Endothelial cell of umbilical vein (primary cell): ENCODE measurements at regions not wholly inside any gene's neighbourhood (a gene's known extent, or its start where the extent isn't known, plus 50 kb on each side); places are given as distances from the start of the nearest gene placed in this dataset.

Experiments used
- BruUV-seq: library from RNA; stranded (reverse); fragments of 400-500 nt; replicated peaks from 2 replicates; lab custom pipeline; 2021; lab: Mats Ljungman, UMichigan
- CTCF ChIA-PET: fragments of 300-600, 350-600 bp; sonication (Branson Sonifier 250); formaldehyde crosslinking; loops from one replicate; lab custom pipeline; 2021; ENCODE audit warnings: antibody characterized with exemption, inconsistent platforms; lab: Charles Lee
- POLR2A ChIA-PET: fragments of 300-600, 350-600 bp; sonication (Branson Sonifier 250); formaldehyde crosslinking; loops from one replicate; lab custom pipeline; 2021; ENCODE audit warnings: antibody characterized with exemption, inconsistent platforms; lab: Charles Lee
- DNase-seq: peaks from one replicate; pipeline ENCODE4 v3.0.0-alpha.2; 2011; ENCODE audit warnings: low read depth, low spot score
- FAIRE-seq: peaks from 2 replicates; lab custom pipeline; 2011; peaks lifted over from hg19 to GRCh38; lab: Jason Lieb, UNC
- H2AFZ ChIP-seq: 2 replicates; pipeline ENCODE4 v1.6.0; 2012; ENCODE audit warnings: low read depth, low read length, control low read depth, inconsistent platforms
- H3K27ac ChIP-seq: 2 replicates; pipeline ENCODE4 v1.5.1; 2011; ENCODE audit warnings: low read depth, mild to moderate bottlenecking, control low read depth, low read length, moderate library complexity; ENCODE audit not compliant: insufficient read depth
- H3K27me3 ChIP-seq, 2 experiments: 2 replicates each; pipeline versions ENCODE4 v1.6.0 to v1.6.1; 2011; ENCODE audit warnings: low read length in 2 of 2, mixed read lengths in 1 of 2; ENCODE audit not compliant: control insufficient read depth in 2 of 2, insufficient read depth in 2 of 2
- H3K36me3 ChIP-seq, 2 experiments: 2 replicates in 1 of 2; 3 replicates in 1 of 2; pipeline ENCODE4 v1.5.1; 2011; ENCODE audit warnings: low read length in 2 of 2, mild to moderate bottlenecking in 1 of 2, moderate library complexity in 1 of 2; ENCODE audit not compliant: control insufficient read depth in 2 of 2, insufficient read depth in 2 of 2; ENCODE audit errors: extremely low read depth in 1 of 2
- H3K4me1 ChIP-seq: 3 replicates; pipeline ENCODE4 v1.5.1; 2011; ENCODE audit warnings: mild to moderate bottlenecking, low read length; ENCODE audit not compliant: control insufficient read depth, insufficient read depth; ENCODE audit errors: extremely low read depth
- H3K4me2 ChIP-seq: 2 replicates; pipeline ENCODE4 v1.6.1; 2011; ENCODE audit warnings: low read length, control low read depth, mixed read lengths; ENCODE audit not compliant: insufficient read depth
- H3K4me3 ChIP-seq, 3 experiments: fragments of 200-600 bp in 1 of 3; sonication (generic), shearing (Covaris generic) in 1 of 3; replicated peaks in 1 of 3; 2 replicates each; pipeline ENCODE4 v1.5.1; 2011 to 2016; ENCODE audit warnings: control low read depth in 3 of 3, low read length in 3 of 3, mild to moderate bottlenecking in 2 of 3, inconsistent platforms in 1 of 3, low read depth in 1 of 3, moderate library complexity in 1 of 3; ENCODE audit not compliant: insufficient read depth in 1 of 3
- H3K79me2 ChIP-seq: 2 replicates; pipeline ENCODE4 v1.6.0; 2012; ENCODE audit warnings: low read length, inconsistent platforms; ENCODE audit not compliant: control insufficient read depth, insufficient read depth
- H3K9ac ChIP-seq: replicated peaks from 2 replicates; pipeline ENCODE3; 2011; ENCODE audit warnings: low read length, control low read depth; ENCODE audit not compliant: insufficient read depth; ENCODE audit errors: extremely low read depth
- H3K9me1 ChIP-seq: replicated peaks from 3 replicates; pipeline ENCODE4 v1.6.0; 2011; ENCODE audit warnings: mild to moderate bottlenecking, low read length; ENCODE audit not compliant: control insufficient read depth, insufficient read depth; ENCODE audit errors: extremely low read depth
- H3K9me3 ChIP-seq: replicated peaks from 2 replicates; pipeline ENCODE4 v1.5.1; 2012; ENCODE audit warnings: low read length, inconsistent platforms; ENCODE audit not compliant: control insufficient read depth, insufficient read depth
- H4K20me1 ChIP-seq: replicated peaks from 2 replicates; pipeline ENCODE3; 2011; ENCODE audit warnings: mild to moderate bottlenecking, low read length; ENCODE audit not compliant: control insufficient read depth, insufficient read depth; ENCODE audit errors: extremely low read depth
- CTCF ChIP-seq, 2 donors: IDR thresholded peaks; 1 replicate in 1 of 2; 2 replicates in 1 of 2; pipeline ENCODE4 v1.5.1; 2011; ENCODE audit warnings: low read length in 2 of 2, mild to moderate bottlenecking in 2 of 2, moderate library complexity in 2 of 2, control low read depth in 1 of 2, inconsistent platforms in 1 of 2, low read depth in 1 of 2; ENCODE audit not compliant: insufficient read depth in 1 of 2; ENCODE audit errors: extremely low read depth in 1 of 2
- EZH2 ChIP-seq: IDR thresholded peaks from 2 replicates; pipeline ENCODE4 v1.6.1; 2012; ENCODE audit warnings: borderline replicate concordance, low read depth, mild to moderate bottlenecking, moderate library complexity, low read length, inconsistent platforms; ENCODE audit not compliant: severe bottlenecking
- FOS ChIP-seq: IDR thresholded peaks from 2 replicates; pipeline ENCODE4 v1.6.1; 2011; ENCODE audit warnings: mild to moderate bottlenecking, low read length, moderate library complexity, borderline replicate concordance; ENCODE audit not compliant: insufficient read depth
- GATA2 ChIP-seq: IDR thresholded peaks from 2 replicates; pipeline ENCODE4 v1.7.0; 2011; ENCODE audit warnings: low read depth, mild to moderate bottlenecking, moderate library complexity, mixed read lengths, low read length; ENCODE audit not compliant: insufficient read length, insufficient read depth
- JUN ChIP-seq: IDR thresholded peaks from 2 replicates; pipeline ENCODE4 v1.6.1; 2011; ENCODE audit warnings: borderline replicate concordance, low read depth; ENCODE audit not compliant: insufficient read length, insufficient read depth
- MAX ChIP-seq: IDR thresholded peaks from 2 replicates; pipeline ENCODE4 v1.6.1; 2011; ENCODE audit not compliant: insufficient read depth, insufficient read length
- MYC ChIP-seq: IDR thresholded peaks from one replicate; pipeline ENCODE4 v1.6.1; 2011; ENCODE audit warnings: mild to moderate bottlenecking, low read depth, low read length
- POLR2A ChIP-seq: IDR thresholded peaks from 2 replicates; pipeline ENCODE4 v1.6.1; 2012; ENCODE audit warnings: low read depth, mild to moderate bottlenecking, control low read depth, low read length
- POLR2AphosphoS5 ChIP-seq: IDR thresholded peaks from 2 replicates; pipeline ENCODE4 v1.6.1; 2012; ENCODE audit warnings: low read depth, mild to moderate bottlenecking, control low read depth, low read length, moderate library complexity; ENCODE audit not compliant: insufficient read depth
- dilution Hi-C: fragments of 300-500 bp; cut with MboI; formaldehyde crosslinking; loops from one replicate; pipeline ENCODE4 v1.15.0; 2019; ENCODE audit warnings: low sequenced_read_pairs; ENCODE audit not compliant: extremely low pct_ligation_motif_present
- intact Hi-C: fragments of 100-400 bp; cut with micrococcal nuclease; formaldehyde crosslinking; loops from one replicate; pipeline ENCODE4 v1.10.0; 2022

- dilution Hi-C loops = no loop called here
These were observed 336.5 kb downstream of the CYP26B1 start for GRCh38 chr2:71811157-71811556.

GRCh38 chr2:71807581-71808451 is 339.8 kb downstream of the CYP26B1 start:
- FAIRE-seq (no peak), DNase-seq (no peak)
- no peak overlapping the region for H3K27ac ChIP-seq
- no peak overlapping the region for H3K9ac ChIP-seq
- POLR2A ChIA-PET = no interaction called here
- H2AFZ ChIP-seq = no peak overlapping the region
- CTCF ChIA-PET = interaction anchor here (1.3 kb wide), 1 partner anchor 9 kb away, joined by 3 read pairs; no protein-coding TSS in a partner anchor
- intact Hi-C loops = no loop called here
- H3K4me3 ChIP-seq = no peak overlapping the region
- no TSS peak for BruUV-seq
- H3K79me2 ChIP-seq = no peaks in the 10 kb centered on the region
- H3K36me3 ChIP-seq = no peaks in the 10 kb centered on the region
- no peak overlapping the region for H3K4me2 ChIP-seq
- H3K9me3 ChIP-seq = no peaks in the 10 kb centered on the region
- H3K4me1 ChIP-seq = no peaks in the 10 kb centered on the region
- no peaks in the 10 kb centered on the region for H4K20me1 ChIP-seq
- H3K9me1 ChIP-seq = no peaks in the 10 kb centered on the region
- dilution Hi-C loops = no loop called here
- TF ChIP-seq GATA2 (no peak), FOS (no peak), EZH2 (no peak), MAX (no peak), POLR2AphosphoS5 (no peak), CTCF (IDR thresholded peaks at IDR 0.05; ENCODE audit: extremely low read depth in 1 of 2, insufficient read depth in 1 of 2, low read depth in 1 of 2, low read length in 2 of 2) (no peak), JUN (no peak), MYC (no peak), POLR2A (no peak)
- peaks cover 8 to 18% of the 10 kb centered on the region in 2 experiments for H3K27me3 ChIP-seq

More at GRCh38 chr2:71811157-71811556, 336.5 kb downstream of the CYP26B1 start:
- H3K9me1 ChIP-seq = no peaks in the 10 kb centered on the region
- ChIA-PET POLR2A (no interaction called here), CTCF (interaction anchor here (1.3 kb wide), 1 partner anchor 13 kb away, joined by 7 read pairs; no protein-coding TSS in a partner anchor)
- H3K9ac ChIP-seq = no peak overlapping the region
- H3K79me2 ChIP-seq = no peaks in the 10 kb centered on the region
- FAIRE-seq (no peak), DNase-seq (no peak)
- H3K36me3 ChIP-seq = no peaks in the 10 kb centered on the region
- peaks cover 3 to 13% of the 10 kb centered on the region in 2 experiments for H3K27me3 ChIP-seq
- H4K20me1 ChIP-seq = no peaks in the 10 kb centered on the region
- no peak overlapping the region for H3K4me2 ChIP-seq
- TF ChIP-seq GATA2 (no peak), POLR2AphosphoS5 (no peak), MYC (no peak)
- no peaks in the 10 kb centered on the region for H3K9me3 ChIP-seq
- no TSS peak for BruUV-seq
- H2AFZ ChIP-seq = no peak overlapping the region
- no peak overlapping the region for H3K4me3 ChIP-seq
- no peak overlapping the region for H3K27ac ChIP-seq
- intact Hi-C loops = no loop called here
- no peaks in the 10 kb centered on the region for H3K4me1 ChIP-seq
